AG10803 (cell line): ENCODE measurements at regions not wholly inside any gene's neighbourhood (a gene's known extent, or its start where the extent isn't known, plus 50 kb on each side); places are given as distances from the start of the nearest gene placed in this dataset.
A peak's percentile ranks its signal among the peaks of the same experiment; 100 is the strongest.

Experiments used
- DNase-seq: peaks from one replicate; pipeline ENCODE4 v3.0.0; 2010; ENCODE audit warnings: low read depth
- H3K4me3 ChIP-seq: 2 replicates; pipeline ENCODE4 v1.5.1; 2011; ENCODE audit warnings: mild to moderate bottlenecking, low read length, control low read depth
- CTCF ChIP-seq: conservative IDR thresholded peaks from 2 replicates; pipeline ENCODE4 v1.5.1; 2011; ENCODE audit warnings: mild to moderate bottlenecking, low read length, control low read depth, inconsistent platforms

GRCh38 chr3:194205675-194206133 is 69.8 kb downstream of the HES1 start:
- no peak for DNase-seq
- no peak for TF ChIP-seq CTCF
- no peak overlapping the region for H3K4me3 ChIP-seq

GRCh38 chr3:194206320-194206719 is 70.4 kb downstream of the HES1 start:
- TF ChIP-seq CTCF = no peak
- peak; percentile 15 for DNase-seq
- H3K4me3 ChIP-seq = no peak overlapping the region

- no peak for DNase-seq
Measured at GRCh38 chr3:194208709-194209108, 72.8 kb downstream of the HES1 start.

GRCh38 chr3:194212161-194212844 is 76.4 kb downstream of the HES1 start:
- DNase-seq = no peak
- H3K4me3 ChIP-seq = no peak overlapping the region
- TF ChIP-seq CTCF = no peak

More at GRCh38 chr3:194208709-194209108, 72.8 kb downstream of the HES1 start:
- H3K4me3 ChIP-seq = no peak overlapping the region
- no peak for TF ChIP-seq CTCF

GRCh38 chr3:194212845-194213331 is 76.9 kb downstream of the HES1 start:
- DNase-seq = peak; percentile 16
- H3K4me3 ChIP-seq = no peak overlapping the region
- TF ChIP-seq CTCF = no peak

GRCh38 chr3:194215392-194215791 is 79.4 kb downstream of the HES1 start:
- TF ChIP-seq CTCF = no peak
- DNase-seq = no peak
- no peak overlapping the region for H3K4me3 ChIP-seq
